ENCODE measurements at regions not wholly inside any gene's neighbourhood (a gene's known extent, or its start where the extent isn't known, plus 50 kb on each side); places are given as distances from the start of the nearest gene placed in this dataset.
"Not testable (repeated sequence)": the region's sequence is repeated elsewhere in the genome, so short reads cannot be mapped to it uniquely, and the experiment has no call there.

- not testable (repeated sequence) for TF ChIP-seq CTCF (conservative IDR thresholded peaks at IDR 0.05 in 1 of 2, IDR thresholded peaks at IDR 0.05 in 1 of 2; ENCODE audit: extremely low read depth in 1 of 2, insufficient read depth in 1 of 2, low read depth in 1 of 2, low read length in 2 of 2); EZH2 (IDR thresholded peaks at IDR 0.05; ENCODE audit: borderline replicate concordance, low read length)
Measured at GRCh38 chr2:111489460-111489859, 368.7 kb downstream of the BCL2L11 start.

Data from mammary epithelial cell (primary cell).